ENCODE measurements at regions not wholly inside any gene's neighbourhood (a gene's known extent, or its start where the extent isn't known, plus 50 kb on each side); places are given as distances from the start of the nearest gene placed in this dataset.

GRCh38 chr7:98040626-98041360, 50.8 kb upstream of the OCM2 start:
- DNase-seq: no peak

GRCh38 chr7:98046816-98047215, 56.8 kb upstream of the OCM2 start:
- no peak for DNase-seq

DNA sequence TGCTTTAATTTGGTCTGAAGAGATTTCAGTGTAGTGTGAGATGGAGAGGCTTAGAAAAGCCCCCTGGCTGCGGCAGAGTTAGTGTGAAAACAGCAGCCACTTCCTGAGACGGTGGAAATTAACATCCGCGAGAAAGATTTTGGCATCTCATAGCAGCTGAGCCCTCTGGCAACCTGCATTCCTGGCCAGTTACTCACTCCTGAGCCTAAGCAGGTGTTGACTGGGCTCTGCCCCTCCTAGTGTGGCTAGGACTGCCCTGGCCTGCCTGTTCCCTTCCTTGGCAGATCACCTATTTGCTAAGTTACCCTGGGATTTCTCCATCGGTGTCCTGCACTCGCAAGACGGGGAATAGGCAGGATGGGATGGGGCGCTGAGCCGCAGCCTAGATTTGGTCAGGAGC, 57.6 kb upstream of the LMTK2 start:
- DNase-seq: no peak

GRCh38 chr7:98051118-98051744, 55.4 kb upstream of the LMTK2 start:
- DNase-seq: peak; percentile 30 to 98 (median 96)

DNA sequence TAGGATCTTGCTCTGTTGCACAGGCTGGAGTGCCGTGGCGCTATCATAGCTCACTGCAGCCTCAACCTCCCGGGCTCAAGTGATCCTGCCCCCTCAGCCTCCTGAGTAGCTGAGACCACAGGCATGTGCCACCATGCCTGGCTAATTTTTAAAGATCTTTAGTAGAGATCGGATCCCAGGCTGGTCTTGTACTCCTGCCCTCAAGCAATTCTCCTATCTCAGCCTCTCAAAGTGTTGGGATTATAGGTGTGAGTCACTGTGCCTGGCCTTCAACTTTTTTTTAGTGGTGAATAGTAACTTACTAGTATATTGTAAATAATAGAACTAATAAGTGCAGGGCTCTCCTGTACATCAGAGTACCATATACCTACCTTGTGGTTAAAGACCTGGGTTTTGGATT, 52.1 kb upstream of the LMTK2 start:
- DNase-seq: no peak

DNA sequence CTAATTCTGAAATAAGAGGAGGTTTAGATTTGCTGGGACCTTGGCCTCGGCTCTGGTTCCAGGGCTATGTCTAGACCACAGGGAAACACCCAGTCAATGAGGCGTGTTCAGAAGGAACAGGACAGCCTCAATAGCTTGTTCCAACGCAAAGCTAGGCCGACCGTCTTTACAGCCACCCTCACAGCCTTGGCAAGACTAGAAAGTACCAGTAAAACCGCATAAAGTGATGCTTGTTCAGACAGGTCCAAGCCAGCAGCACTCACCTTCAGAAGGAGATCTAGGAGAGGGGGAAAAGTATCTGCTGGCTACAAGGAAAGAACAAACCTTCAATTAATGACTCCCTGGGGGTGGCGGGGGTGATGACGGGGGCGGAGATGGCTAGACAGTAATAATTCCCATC, 50.1 kb upstream of the LMTK2 start:
- no peak for DNase-seq

Measured in NCI-H1417 (cell line).